NCI-H524 treated with DMSO at 0.1 percent for 48 hours (cell line): ENCODE measurements at regions not wholly inside any gene's neighbourhood (a gene's known extent, or its start where the extent isn't known, plus 50 kb on each side); places are given as distances from the start of the nearest gene placed in this dataset.

Source experiments
- DNase-seq: peaks from one replicate; lab custom pipeline; 2025; lab: John Stamatoyannopoulos, UW

- DNase-seq, result no peak
Measured at GRCh38 chr14:62006116-62006731, 244.0 kb downstream of the SNAPC1 start.

DNA sequence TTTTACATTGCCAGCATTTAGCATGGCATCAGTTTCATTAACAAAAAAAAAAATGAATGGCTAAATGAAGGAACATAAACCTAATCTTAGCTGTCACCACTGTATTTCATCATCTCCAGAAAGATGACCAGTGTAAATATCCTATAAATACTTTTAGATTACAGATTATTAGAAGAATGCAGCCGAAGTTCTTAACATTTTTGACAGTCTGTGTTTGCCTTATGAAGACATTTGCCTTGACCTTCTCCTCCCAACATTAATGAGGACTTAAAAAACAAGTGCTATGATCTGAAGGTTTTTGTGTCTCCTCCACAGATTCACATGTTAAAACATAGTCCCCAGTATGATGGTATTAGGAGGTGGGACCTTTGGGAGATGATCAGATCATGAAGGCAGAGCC lies 253.0 kb downstream of the SNAPC1 start:
- DNase-seq, result no peak

DNA sequence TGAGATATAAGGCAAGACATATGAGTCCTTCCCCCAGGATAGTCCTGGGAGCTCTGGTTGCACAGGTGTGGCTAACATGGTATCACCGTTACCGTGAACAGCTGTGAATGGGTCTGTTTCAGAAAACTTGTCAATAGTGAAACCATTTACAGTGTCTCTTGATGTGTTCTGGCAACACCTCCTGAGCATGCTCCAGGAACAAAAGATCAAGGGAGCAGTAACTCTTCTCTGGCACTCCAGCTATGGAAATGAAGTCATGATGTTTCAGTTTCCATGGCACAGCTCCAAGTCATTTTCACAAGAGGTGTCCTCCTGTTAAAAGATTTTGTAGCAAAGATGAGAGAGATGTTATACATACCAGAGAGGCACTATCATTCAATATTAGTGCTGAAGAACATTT lies 253.7 kb downstream of the SNAPC1 start:
- DNase-seq, result no peak

DNA sequence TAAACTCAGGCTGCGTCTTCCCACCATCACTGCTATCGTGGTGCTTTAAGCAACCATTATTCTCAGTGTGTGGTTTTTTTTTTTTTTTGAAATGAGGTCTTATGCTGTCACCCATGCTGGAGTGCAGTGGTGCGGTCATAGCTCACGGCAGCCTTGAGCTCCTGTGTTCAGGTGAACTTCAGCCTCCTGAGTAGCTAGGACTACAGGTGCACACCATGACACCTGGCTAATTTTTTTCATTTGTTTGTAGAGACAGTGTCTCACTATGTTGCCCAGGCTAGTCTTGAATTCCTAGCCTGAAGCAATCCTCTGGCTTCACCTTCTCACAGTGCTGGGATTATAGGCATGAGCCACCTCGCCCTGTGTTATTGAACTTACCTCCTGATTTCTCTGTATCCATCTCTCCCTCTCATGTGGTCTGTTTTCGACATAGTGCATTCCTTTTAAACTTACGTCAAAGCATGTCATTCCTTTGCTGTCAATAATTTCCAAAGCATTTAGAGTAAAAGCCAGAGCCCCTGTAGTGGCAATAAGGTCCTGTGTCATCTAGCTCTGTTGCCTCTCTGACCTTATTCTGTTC lies 255.5 kb downstream of the SNAPC1 start:
- no peak for DNase-seq

GRCh38 chr14:62018606-62019005 lies 256.4 kb downstream of the SNAPC1 start:
- DNase-seq, result no peak

DNA sequence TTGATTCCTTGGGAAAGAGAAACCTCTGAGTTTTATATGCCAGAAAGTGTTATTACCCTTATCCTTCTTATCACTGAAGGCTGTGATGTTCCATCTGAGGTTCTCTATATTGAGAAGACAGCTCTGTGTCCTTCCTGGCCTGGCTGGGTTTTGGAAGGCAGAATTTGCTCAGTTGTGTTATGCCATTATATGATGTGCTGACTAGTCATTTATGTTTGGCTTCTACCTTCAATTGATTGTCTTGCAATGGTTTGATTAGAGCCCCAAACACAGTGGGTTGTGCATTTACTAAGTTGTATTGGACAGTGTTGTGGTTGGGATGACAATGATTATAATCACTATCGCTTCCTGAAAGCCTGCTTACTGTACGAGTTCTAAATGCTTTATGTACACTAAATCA lies 265.7 kb downstream of the SNAPC1 start:
- DNase-seq, result no peak

DNA sequence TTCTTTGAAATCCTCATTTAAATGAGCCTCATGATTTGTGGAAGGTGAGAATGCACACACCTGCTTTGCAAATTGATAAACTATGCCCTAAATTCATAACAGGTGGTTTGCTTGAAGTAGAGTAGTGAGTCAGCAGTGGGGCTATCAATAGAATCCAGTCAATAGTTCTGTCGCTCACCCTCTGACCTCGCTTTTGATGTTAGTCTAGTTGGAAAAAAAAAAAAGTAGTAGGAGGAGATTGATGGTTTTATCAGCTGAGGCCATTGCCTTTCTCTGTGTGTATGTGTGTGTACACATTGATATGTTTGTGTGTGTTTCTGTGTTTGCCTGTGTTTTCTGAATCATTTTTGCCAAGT lies 267.3 kb downstream of the SNAPC1 start:
- no peak for DNase-seq

DNA sequence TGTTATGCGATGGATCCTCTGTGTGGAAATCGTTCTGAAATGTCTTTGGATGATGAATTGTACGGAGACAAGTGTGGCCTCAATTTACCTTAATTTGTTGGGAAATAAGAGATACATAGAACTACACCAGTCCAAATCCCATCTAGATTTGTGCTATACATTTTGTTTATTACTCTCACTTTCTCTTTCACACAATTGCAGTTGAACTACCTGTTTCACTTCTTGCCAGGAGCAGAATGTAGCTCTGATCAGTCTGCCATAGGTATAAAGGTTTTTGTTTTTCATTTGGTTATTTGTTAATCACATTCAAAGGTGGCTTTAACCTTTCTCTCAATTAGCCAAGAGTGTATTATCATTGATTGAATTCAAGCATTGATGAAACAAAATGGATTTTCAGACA lies 268.2 kb downstream of the SNAPC1 start:
- DNase-seq, result no peak

- no peak for DNase-seq
Measured at GRCh38 chr14:62031504-62031903, 269.3 kb downstream of the SNAPC1 start.

GRCh38 chr14:62053188-62053587 lies 291.0 kb downstream of the SNAPC1 start:
- no peak for DNase-seq

- DNase-seq, result no peak
Measured at GRCh38 chr14:62056789-62057188, 294.6 kb downstream of the SNAPC1 start.

DNA sequence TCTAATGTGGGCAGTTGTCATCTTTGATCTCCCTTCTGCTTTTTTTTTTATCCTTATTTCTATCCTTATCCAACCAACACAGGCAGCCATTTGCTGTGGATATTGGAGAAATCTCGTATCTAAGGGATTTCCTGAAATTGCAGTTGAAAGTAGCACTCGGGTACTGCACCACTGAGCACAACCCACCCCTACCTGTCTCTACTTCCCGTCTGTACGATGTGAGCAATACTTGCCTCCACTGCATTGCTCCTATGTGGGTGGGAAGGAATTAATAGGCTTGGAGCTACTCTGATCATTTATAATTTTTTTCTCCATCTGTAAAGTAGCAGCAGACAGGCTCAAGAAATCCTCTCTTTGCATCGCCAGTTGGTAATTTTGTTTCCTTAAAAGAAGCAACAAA lies 300.4 kb downstream of the SNAPC1 start:
- peak; percentile 35 for DNase-seq

- peak; percentile 29 for DNase-seq
Measured at GRCh38 chr14:62064751-62065323, 302.6 kb downstream of the SNAPC1 start.

- DNase-seq, result no peak
Measured at GRCh38 chr14:62066304-62066703, 304.1 kb downstream of the SNAPC1 start.

GRCh38 chr14:62071039-62071438 lies 308.8 kb downstream of the SNAPC1 start:
- peak; percentile 9 for DNase-seq

DNA sequence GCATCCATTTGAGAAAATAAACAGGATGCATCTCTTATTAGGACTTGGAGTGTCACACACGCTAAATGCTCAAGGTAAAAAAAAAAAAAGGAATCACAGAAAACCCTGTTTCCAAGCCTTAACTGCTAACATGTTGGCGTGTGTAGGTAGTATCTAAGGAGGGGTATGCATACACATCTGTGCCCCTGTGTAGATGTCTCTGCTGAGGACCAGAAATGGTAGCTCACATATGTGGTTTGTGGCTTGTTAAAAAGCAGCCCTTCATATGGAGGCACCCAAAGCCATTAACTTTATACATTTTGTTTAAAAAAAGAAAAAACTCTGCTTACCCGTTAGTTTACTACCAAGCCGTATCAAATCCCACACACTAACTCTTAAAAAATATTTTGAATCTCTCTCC lies 314.1 kb downstream of the SNAPC1 start:
- DNase-seq, result no peak

DNA sequence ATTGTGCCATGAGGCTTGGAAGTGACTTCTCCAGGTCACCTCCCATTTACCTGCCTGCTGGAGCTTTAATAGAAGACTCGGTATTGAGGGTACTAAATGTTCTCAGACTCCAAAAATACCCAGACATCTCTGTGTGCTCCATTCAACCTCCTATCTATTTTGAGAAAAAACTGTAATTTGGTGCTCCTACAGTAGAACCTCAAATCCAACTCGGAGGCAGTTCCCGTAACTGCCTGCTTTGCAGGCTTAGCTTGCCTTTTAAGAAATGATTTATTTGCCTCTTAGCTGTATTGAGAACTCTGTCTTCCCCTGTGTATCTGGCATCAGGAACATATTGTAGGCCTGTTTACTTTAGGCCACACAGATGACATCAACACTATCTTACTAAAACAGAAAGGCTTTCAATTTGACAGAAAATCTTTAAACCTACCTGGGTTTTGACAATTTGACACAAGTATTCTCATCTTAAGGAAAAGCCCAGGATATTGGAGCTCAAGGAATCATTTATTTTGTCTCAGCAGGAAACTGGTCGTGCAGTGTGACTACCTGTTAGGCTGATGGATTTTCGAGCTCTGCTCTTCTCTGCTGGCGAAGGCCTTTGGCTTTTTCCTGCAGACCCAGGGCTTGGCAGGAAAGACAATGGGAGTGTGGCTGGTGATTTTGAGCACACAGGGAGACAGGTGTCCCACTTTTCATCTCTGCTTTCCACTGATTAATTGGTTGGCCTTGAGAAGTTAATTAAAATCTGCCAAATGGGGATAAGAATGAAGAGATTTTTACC lies 314.8 kb downstream of the SNAPC1 start:
- peak; percentile 89 for DNase-seq

DNA sequence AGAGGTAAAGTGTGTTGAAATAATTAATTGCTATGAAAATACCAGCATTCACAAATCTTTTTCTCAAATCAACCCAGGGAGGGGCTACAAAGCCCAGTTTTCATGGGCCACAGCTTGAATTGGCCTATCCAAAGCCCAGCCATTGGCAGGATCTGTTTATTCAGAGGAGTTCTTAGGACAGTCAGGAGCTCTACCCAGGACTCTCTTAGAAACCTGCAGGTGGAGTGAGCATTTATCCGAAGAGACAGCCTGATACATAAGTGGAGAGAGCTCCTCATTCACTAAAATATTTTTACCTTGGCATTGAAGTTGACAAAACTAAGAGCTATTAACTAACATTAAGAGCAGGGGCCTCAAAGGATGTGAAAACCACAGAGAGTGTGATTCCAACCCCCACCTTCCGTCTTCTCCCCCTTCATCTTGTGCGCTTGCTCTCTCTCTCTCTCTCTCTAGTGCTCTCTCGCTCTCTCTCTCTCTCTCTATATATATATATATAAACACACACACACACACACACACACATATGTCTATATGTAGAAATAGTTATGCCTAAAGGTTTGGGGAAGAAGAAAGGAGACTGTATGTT lies 315.5 kb downstream of the SNAPC1 start:
- DNase-seq, result no peak

DNA sequence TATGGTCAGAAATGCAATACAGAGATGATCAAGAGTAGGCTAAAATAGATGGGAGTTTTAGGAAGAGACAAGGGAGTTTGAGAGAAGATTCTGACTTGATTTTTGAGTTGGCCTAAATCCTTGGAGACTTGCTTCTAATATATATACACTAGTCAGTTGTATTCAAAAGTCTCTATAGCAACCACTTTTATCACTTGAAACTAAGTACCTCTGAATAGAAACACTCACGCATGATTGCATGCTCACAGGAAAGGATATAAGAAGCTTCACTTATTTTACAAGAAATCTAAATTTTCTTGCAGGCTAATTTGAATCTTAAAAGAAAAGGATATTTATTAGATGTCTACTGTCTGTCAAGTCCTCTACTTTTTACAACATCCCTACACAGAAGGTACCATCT lies 316.8 kb downstream of the SNAPC1 start:
- DNase-seq, result no peak

- no peak for DNase-seq
Measured at GRCh38 chr14:62081012-62081612, 318.9 kb downstream of the SNAPC1 start.

DNA sequence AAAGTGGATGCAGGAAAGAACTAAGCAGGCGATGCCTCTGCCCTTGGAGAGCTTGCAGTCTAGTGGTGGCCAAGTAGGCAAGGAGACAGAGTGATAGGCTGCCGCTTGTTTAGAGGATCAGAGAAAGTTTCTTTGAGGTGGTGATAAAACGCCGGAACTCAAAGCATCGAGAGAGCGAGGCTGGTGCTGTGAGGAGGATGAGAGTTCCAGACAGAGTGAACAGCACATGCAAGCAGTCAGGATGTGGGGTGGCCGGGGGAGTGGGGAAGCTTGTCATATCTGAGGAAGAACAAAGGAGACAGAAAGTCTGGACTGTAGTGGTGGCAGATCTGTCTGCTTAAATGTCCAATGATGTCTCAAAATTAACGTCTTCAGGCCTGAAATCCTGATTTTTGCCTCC lies 319.7 kb downstream of the SNAPC1 start:
- DNase-seq, result no peak

- no peak for DNase-seq
Measured at GRCh38 chr14:62082779-62083178, 320.6 kb downstream of the SNAPC1 start.
